Esophagus squamous epithelium (tissue), 5 donors: ENCODE measurements at regions not wholly inside any gene's neighbourhood (a gene's known extent, or its start where the extent isn't known, plus 50 kb on each side); places are given as distances from the start of the nearest gene placed in this dataset.
"Not testable (repeated sequence)": the region's sequence is repeated elsewhere in the genome, so short reads cannot be mapped to it uniquely, and the experiment has no call there.

Experiments
- DNase-seq: peaks from one replicate; lab custom pipeline; 2025; lab: John Stamatoyannopoulos, UW
- H3K27ac ChIP-seq, 4 donors: fragments of 200-600 bp; sonication (generic); one replicate each; pipeline ENCODE4 v1.5.1; 2016 to 2019; ENCODE audit warnings: mild to moderate bottlenecking in 1 of 4
- H3K27me3 ChIP-seq, 4 donors: fragments of 200-600 bp; sonication (generic); 1 replicate in 3 of 4; 2 replicates in 1 of 4; pipeline versions ENCODE4 v1.5.1 to v1.6.0; 2017 to 2021; ENCODE audit warnings: antibody characterized with exemption in 1 of 4
- H3K36me3 ChIP-seq, 3 donors: fragments of 200-600 bp; sonication (generic); one replicate each; pipeline ENCODE4 v1.5.1; 2016 to 2019
- H3K4me1 ChIP-seq, 3 donors: fragments of 200-600 bp; sonication (generic); one replicate each; pipeline ENCODE4 v1.5.1; 2017 to 2019
- H3K4me3 ChIP-seq, 4 donors: fragments of 200-600 bp; sonication (generic); 1 replicate in 3 of 4; 2 replicates in 1 of 4; pipeline ENCODE4 v1.5.1; 2016 to 2019; ENCODE audit warnings: mild to moderate bottlenecking in 2 of 4, moderate library complexity in 1 of 4
- H3K9me3 ChIP-seq, 3 donors: fragments of 200-600 bp; sonication (generic); one replicate each; pipeline ENCODE4 v1.5.1; 2016 to 2019
- POLR2A ChIP-seq, 4 donors: fragments of 450-650 bp; IDR thresholded peaks; one replicate each; pipeline ENCODE4 v1.6.1; 2017; ENCODE audit warnings: antibody characterized with exemption in 4 of 4, mild to moderate bottlenecking in 4 of 4, moderate library complexity in 3 of 4
- WGBS, 2 donors: methylation state at CpG; one replicate each; pipeline ENCODE4 v1.1.5; 2018; 5-methylcytosine and 5-hydroxymethylcytosine counted together
- intact Hi-C: fragments of 100-400 bp; cut with DNase I; formaldehyde crosslinking; loops from one replicate; pipeline ENCODE4 v1.15.0; 2022
- small RNA-seq, 4 donors: library from RNA; depleted of rRNA; stranded (forward); fragments of <200 nt; gene quantifications; one replicate each; pipeline ENCODE3, GENCODE V24; 2016
- TF ChIP-seq, protein P1 (sequence below), 6 experiments: fragments of 450-650 bp in 4 of 6; fragments of 200-600 bp in 2 of 6; sonication (generic) in 2 of 6; IDR thresholded peaks; one replicate each; pipeline ENCODE4 v1.5.1; 2016 to 2019; ENCODE audit warnings: antibody characterized with exemption in 6 of 6, mild to moderate bottlenecking in 4 of 6, moderate library complexity in 4 of 6
- donor health status: DM: yes; HTN: yes; CAD: no.

DNA sequence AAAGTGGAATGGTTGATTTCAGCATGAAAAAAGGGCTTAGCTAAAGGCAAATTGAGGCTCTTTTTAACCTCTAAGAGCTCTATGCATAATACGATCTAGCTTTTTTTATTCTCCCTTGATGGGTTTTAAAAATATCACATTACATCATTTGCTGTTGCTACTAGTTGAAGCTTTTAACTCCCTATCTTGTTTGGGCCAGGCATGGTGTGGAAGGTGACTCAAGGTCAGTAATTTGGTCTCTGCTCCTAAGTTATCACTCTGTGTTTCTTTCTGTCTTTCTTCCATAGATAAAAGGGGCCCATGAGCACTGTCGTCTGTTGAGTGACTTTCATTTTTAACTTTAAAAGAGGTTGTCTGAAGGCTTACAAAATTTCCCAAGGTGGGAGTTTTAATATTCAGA lies 58.1 kb upstream of the GOT2 start:
- Histone ChIP-seq H3K4me1 (no peaks in the 10 kb centered on the region), H3K27ac (no peak overlapping the region), H3K9me3 (no peaks in the 10 kb centered on the region), H3K27me3 (no peaks in the 10 kb centered on the region), H3K4me3 (no peak overlapping the region), H3K36me3 (no peaks in the 10 kb centered on the region)
- WGBS, 2 donors, result 33 to 35% methylated on average over 2 of the region's 2 CpGs
- TF ChIP-seq, protein P1, sequence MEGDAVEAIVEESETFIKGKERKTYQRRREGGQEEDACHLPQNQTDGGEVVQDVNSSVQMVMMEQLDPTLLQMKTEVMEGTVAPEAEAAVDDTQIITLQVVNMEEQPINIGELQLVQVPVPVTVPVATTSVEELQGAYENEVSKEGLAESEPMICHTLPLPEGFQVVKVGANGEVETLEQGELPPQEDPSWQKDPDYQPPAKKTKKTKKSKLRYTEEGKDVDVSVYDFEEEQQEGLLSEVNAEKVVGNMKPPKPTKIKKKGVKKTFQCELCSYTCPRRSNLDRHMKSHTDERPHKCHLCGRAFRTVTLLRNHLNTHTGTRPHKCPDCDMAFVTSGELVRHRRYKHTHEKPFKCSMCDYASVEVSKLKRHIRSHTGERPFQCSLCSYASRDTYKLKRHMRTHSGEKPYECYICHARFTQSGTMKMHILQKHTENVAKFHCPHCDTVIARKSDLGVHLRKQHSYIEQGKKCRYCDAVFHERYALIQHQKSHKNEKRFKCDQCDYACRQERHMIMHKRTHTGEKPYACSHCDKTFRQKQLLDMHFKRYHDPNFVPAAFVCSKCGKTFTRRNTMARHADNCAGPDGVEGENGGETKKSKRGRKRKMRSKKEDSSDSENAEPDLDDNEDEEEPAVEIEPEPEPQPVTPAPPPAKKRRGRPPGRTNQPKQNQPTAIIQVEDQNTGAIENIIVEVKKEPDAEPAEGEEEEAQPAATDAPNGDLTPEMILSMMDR (IDR thresholded peaks at IDR 0.05), result no peak
- no peak for TF ChIP-seq POLR2A (IDR thresholded peaks at IDR 0.05)
- intact Hi-C loops, result no loop called here
- DNase-seq, result no peak

DNA sequence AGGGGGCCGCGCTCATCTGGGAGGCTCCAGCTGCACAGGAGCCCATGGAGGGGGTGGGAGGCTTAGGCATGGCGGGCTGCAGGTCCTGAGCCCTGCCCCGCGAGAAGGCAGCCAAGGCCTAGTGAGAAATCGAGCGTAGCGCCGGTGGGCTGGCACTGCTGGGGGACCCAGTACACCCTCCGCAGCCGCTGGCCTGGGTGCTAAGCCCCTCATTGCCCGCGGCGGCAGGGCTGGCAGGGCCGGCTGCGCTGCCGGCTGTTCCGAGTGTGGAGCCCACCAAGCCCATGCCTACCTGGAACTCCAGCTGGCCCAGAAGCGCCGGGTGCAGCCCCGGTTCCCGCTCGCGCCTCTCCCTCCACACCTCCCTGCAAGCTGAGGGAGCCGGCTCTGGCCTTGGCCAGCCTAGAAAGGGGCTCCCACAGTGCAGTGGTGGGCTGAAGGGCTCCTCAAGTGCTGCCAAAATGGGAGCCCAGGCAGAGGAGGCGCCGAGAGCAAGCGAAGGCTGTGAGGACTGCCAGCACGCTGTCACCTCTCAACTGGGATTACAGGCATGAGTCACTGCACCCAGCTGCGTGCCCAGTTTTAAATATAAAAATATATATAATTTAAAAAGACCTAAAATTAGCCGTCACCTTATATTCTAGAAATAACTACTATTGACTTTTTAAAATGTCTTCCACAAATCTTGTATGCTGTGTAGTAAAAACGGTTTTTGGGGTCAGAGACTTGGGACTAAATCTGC lies 56.9 kb upstream of the GOT2 start:
- H3K36me3 ChIP-seq, H3K9me3 ChIP-seq, H3K27me3 ChIP-seq, intact Hi-C loops, H3K4me3 ChIP-seq, DNase-seq, H3K4me1 ChIP-seq, H3K27ac ChIP-seq: not testable (repeated sequence)
- WGBS, 2 donors, result 75 to 77% methylated on average over 7 to 17 of the region's 32 CpGs

GRCh38 chr16:58789351-58789750 lies 55.2 kb upstream of the GOT2 start:
- Histone ChIP-seq H3K27me3 (no peaks in the 10 kb centered on the region), H3K36me3 (no peaks in the 10 kb centered on the region), H3K27ac (no peak overlapping the region), H3K4me3 (no peak overlapping the region), H3K9me3 (no peaks in the 10 kb centered on the region), H3K4me1 (no peaks in the 10 kb centered on the region)
- TF ChIP-seq, protein P1 (IDR thresholded peaks at IDR 0.05), result no peak
- TF ChIP-seq POLR2A (IDR thresholded peaks at IDR 0.05), result no peak
- WGBS, 2 donors, result 49 to 67% methylated on average over 4 of the region's 4 CpGs
- intact Hi-C loops, result no loop called here
- DNase-seq, result no peak

Small RNA genes in the stretch of these regions (small RNA-seq; reads per million reads assigned to genes)
- gene AC018554.2 (0 reads per million in 4 donors), gene AC092121.1 (0 reads per million in 4 donors), gene RF00017 (0 reads per million in 4 donors), gene RNU4-58P (0 to 0.18 (median 0.14) reads per million in 4 donors), gene RPS27P27 (0 reads per million in 4 donors)
